Esophagus mucosa (tissue), 1 donor: ENCODE measurements at regions not wholly inside any gene's neighbourhood (a gene's known extent, or its start where the extent isn't known, plus 50 kb on each side); places are given as distances from the start of the nearest gene placed in this dataset.

Source experiments
- ATAC-seq: fragments of 200-7000 bp; cut with Tn5 transposase; one replicate; pipeline ENCODE4 v1.9.1; 2020
- donor health status: DM: yes; HTN: yes; CAD: no.

GRCh38 chr1:186735463-186735862, 55.2 kb upstream of the PTGS2 start:
- no peak for ATAC-seq

GRCh38 chr1:186730951-186731729, 50.9 kb upstream of the PTGS2 start:
- ATAC-seq: no peak
